ENCODE measurements at regions not wholly inside any gene's neighbourhood (a gene's known extent, or its start where the extent isn't known, plus 50 kb on each side); places are given as distances from the start of the nearest gene placed in this dataset.

- Histone ChIP-seq H3K27ac (ENCODE audit: low read depth) (no peak overlapping the region), H3K4me3 (ENCODE audit: low read depth, low read length) (no peak overlapping the region), H3K36me3 (ENCODE audit: insufficient read depth) (no peaks in the 10 kb centered on the region), H3K4me1 (ENCODE audit: insufficient read depth) (no peaks in the 10 kb centered on the region)
- WGBS, result 52% methylated on average over 7 of the region's 7 CpGs
- no peak for DNase-seq (ENCODE audit: extremely low spot score)
Observed at GRCh38 chr13:53160211-53160610, 131.6 kb downstream of the OLFM4 start.

GRCh38 chr13:53161251-53161650 is 132.6 kb downstream of the OLFM4 start:
- Histone ChIP-seq H3K27ac (ENCODE audit: low read depth) (no peak overlapping the region), H3K4me3 (ENCODE audit: low read depth, low read length) (no peak overlapping the region), H3K36me3 (ENCODE audit: insufficient read depth) (no peaks in the 10 kb centered on the region), H3K4me1 (ENCODE audit: insufficient read depth) (no peaks in the 10 kb centered on the region)
- DNase-seq (ENCODE audit: extremely low spot score), result no peak
- WGBS, result 64% methylated on average over 1 of the region's 1 CpG

DNA sequence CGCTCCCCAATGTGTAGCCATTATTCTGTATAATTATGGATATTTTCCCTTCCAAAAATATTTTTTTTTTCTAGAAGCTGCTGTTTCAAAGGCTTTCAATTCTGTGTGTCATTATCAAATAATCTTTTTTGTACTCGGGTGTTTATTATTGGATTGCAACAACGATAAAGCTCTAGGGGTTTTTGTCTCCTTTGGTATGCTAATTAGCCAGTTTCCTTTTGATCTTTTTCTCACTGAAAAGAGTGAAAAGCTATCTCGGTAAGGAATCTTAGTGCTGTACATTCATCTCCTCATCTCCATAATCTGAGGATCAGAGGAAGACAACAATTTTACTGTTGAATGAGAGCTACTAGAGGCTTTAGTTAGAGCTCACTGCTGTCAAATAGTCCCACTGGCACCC is 136.6 kb downstream of the OLFM4 start:
- WGBS, result 27% methylated on average over 4 of the region's 4 CpGs
- Histone ChIP-seq H3K4me1 (ENCODE audit: insufficient read depth) (no peaks in the 10 kb centered on the region), H3K27ac (ENCODE audit: low read depth) (no peak overlapping the region), H3K4me3 (ENCODE audit: low read depth, low read length) (no peak overlapping the region), H3K36me3 (ENCODE audit: insufficient read depth) (no peaks in the 10 kb centered on the region)
- no peak for DNase-seq (ENCODE audit: extremely low spot score)

DNA sequence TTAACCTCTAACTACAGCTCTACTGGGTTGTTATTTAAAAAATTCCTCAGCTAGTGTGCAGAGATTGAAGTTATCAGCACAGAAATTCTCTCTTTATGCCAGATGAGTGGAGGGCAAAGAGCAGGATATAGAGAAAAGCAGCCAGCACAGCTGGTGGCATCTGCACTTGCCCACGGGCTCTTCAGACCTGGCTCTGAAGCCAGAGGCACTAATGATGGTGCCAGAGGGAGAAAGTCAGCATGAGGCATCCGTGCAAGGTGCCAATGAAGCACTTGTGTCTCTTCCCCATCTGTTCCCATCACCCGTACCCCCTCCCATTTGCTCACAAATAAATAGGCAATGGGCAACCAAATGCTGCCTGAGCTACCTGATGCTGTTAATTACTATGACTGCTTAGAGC is 138.9 kb downstream of the OLFM4 start:
- Histone ChIP-seq H3K4me1 (ENCODE audit: insufficient read depth) (no peaks in the 10 kb centered on the region), H3K27ac (ENCODE audit: low read depth) (no peak overlapping the region), H3K36me3 (ENCODE audit: insufficient read depth) (no peaks in the 10 kb centered on the region), H3K4me3 (ENCODE audit: low read depth, low read length) (no peak overlapping the region)
- 39% methylated on average over 3 of the region's 3 CpGs for WGBS
- no peak for DNase-seq (ENCODE audit: extremely low spot score)

DNA sequence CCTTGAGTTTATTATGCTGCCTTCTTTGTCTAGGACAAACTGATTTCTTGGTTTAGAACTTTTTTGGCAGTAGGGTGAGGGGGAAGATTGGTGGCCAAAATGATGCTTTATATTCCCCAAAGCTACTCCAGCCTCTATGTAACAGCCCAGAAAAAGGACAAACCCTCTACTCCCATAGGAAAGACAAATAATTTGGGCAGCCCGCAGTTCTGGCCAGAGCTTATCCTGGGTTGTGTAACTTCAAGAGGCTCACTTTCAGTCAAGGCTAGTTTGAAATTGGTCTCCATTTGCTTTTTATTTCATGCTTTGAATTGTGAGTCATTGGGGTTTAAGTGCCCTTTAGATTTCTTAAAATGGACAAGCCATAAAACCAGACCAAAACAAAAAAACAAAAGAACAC is 142.3 kb downstream of the OLFM4 start:
- no peak overlapping the region for H3K27ac ChIP-seq (ENCODE audit: low read depth)
- WGBS, result 73% methylated on average over 1 of the region's 1 CpG
- no peaks in the 10 kb centered on the region for H3K4me1 ChIP-seq (ENCODE audit: insufficient read depth)
- H3K4me3 ChIP-seq (ENCODE audit: low read depth, low read length), result no peak overlapping the region
- no peaks in the 10 kb centered on the region for H3K36me3 ChIP-seq (ENCODE audit: insufficient read depth)
- no peak for DNase-seq (ENCODE audit: extremely low spot score)

GRCh38 chr13:53174545-53174944 is 145.9 kb downstream of the OLFM4 start:
- Histone ChIP-seq H3K4me1 (ENCODE audit: insufficient read depth) (no peaks in the 10 kb centered on the region), H3K36me3 (ENCODE audit: insufficient read depth) (no peaks in the 10 kb centered on the region), H3K27ac (ENCODE audit: low read depth) (no peak overlapping the region), H3K4me3 (ENCODE audit: low read depth, low read length) (no peak overlapping the region)
- no peak for DNase-seq (ENCODE audit: extremely low spot score)
- WGBS, result 82% methylated on average over 2 of the region's 2 CpGs

DNA sequence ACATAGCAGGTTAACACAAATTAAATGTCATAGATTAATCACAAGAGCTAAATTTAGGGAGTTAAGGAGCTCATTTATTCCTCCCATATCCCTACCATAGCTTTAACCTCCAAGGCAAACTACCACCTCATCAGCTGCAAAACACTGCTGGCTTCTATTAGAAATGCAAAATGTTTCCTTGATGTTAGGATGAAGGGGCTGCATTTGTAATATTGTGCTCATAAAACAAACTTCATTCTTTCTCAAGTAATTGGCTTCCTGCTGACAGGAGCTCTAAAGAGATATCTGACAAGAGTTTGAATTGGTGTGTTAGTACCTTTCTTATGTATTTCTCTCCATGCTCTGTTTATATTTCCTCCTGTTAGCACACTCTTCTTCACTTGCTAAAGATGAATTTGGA is 152.1 kb downstream of the OLFM4 start:
- Histone ChIP-seq H3K4me1 (ENCODE audit: insufficient read depth) (no peaks in the 10 kb centered on the region), H3K36me3 (ENCODE audit: insufficient read depth) (no peaks in the 10 kb centered on the region), H3K4me3 (ENCODE audit: low read depth, low read length) (no peak overlapping the region), H3K27ac (ENCODE audit: low read depth) (no peak overlapping the region)
- DNase-seq (ENCODE audit: extremely low spot score), result no peak

- Histone ChIP-seq H3K4me3 (ENCODE audit: low read depth, low read length) (no peak overlapping the region), H3K4me1 (ENCODE audit: insufficient read depth) (no peaks in the 10 kb centered on the region), H3K27ac (ENCODE audit: low read depth) (no peak overlapping the region), H3K36me3 (ENCODE audit: insufficient read depth) (no peaks in the 10 kb centered on the region)
- no peak for DNase-seq (ENCODE audit: extremely low spot score)
- 45% methylated on average over 3 of the region's 3 CpGs for WGBS
Observed at GRCh38 chr13:53182724-53183123, 154.1 kb downstream of the OLFM4 start.

DNA sequence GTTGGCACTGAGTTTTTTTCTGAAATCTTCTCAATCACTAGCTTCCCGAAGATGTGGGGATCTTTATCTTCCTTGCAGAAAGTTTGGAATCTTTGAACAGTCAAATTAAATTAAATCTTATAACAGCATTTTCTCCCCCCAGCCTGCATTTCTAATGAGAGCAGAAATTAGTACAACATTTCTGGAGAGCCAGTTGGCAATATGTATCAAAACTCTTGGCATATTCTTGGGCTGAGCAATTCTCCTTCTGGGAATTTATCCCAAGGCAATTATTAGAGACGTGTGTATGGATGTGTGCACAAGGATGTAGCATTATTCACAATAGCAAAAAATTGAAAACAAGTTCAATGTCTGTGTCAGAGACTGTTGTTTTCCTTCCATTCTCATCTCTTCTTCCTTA is 159.5 kb downstream of the OLFM4 start:
- Histone ChIP-seq H3K27ac (ENCODE audit: low read depth) (no peak overlapping the region), H3K4me1 (ENCODE audit: insufficient read depth) (no peaks in the 10 kb centered on the region), H3K36me3 (ENCODE audit: insufficient read depth) (no peaks in the 10 kb centered on the region), H3K4me3 (ENCODE audit: low read depth, low read length) (no peak overlapping the region)
- 58% methylated on average over 2 of the region's 2 CpGs for WGBS
- DNase-seq (ENCODE audit: extremely low spot score), result no peak

DNA sequence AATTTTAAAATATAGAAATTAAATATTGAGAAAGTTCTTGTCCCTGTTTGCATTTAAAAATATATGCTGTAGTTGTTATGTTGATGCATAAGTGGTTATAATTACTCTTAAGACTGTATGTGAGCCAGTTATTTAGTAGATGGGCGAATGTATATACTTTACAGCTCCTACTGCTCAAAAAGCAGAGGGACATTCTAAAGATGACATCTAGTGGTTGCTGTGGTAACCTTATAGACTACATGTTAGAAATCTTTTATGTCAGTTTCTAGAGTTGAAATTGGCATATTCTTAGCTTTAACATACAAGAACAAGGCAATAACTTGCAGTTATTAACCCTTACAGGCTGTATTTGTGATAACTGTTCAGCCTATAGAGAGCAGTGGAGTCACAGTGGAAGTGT is 160.5 kb downstream of the OLFM4 start:
- no peaks in the 10 kb centered on the region for H3K4me1 ChIP-seq (ENCODE audit: insufficient read depth)
- no peak for DNase-seq (ENCODE audit: extremely low spot score)
- 55% methylated on average over 1 of the region's 1 CpG for WGBS
- H3K27ac ChIP-seq (ENCODE audit: low read depth), result no peak overlapping the region
- no peaks in the 10 kb centered on the region for H3K36me3 ChIP-seq (ENCODE audit: insufficient read depth)
- no peak overlapping the region for H3K4me3 ChIP-seq (ENCODE audit: low read depth, low read length)

DNA sequence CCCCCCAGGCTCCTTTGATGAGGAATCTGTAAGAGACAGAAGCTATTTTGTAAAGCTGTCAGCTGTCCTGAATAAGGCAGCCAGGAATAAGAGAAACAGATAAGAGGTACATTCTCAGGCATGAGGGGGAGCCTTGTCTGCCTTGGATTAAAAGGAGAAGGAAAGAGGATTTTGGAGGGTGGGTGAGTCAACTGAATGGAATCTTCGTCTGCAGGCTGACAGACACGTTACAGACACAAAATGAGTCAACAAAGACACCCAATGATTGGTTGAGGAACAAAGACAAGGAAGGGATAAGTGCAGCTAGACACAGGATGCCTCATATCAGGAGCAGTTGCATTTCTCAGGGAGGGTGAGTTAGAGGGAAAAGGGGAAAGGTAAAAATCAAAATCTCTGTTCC is 162.5 kb downstream of the OLFM4 start:
- Histone ChIP-seq H3K27ac (ENCODE audit: low read depth) (no peak overlapping the region), H3K36me3 (ENCODE audit: insufficient read depth) (no peaks in the 10 kb centered on the region), H3K4me3 (ENCODE audit: low read depth, low read length) (no peak overlapping the region), H3K4me1 (ENCODE audit: insufficient read depth) (no peaks in the 10 kb centered on the region)
- WGBS, result 2% methylated on average over 2 of the region's 2 CpGs
- no peak for DNase-seq (ENCODE audit: extremely low spot score)

GRCh38 chr13:53197424-53197823 is 168.8 kb downstream of the OLFM4 start:
- DNase-seq (ENCODE audit: extremely low spot score), result no peak
- Histone ChIP-seq H3K4me1 (ENCODE audit: insufficient read depth) (no peaks in the 10 kb centered on the region), H3K27ac (ENCODE audit: low read depth) (no peak overlapping the region), H3K36me3 (ENCODE audit: insufficient read depth) (no peaks in the 10 kb centered on the region), H3K4me3 (ENCODE audit: low read depth, low read length) (no peak overlapping the region)
- 44% methylated on average over 1 of the region's 1 CpG for whole genome bisulfite sequencing

- Histone ChIP-seq H3K27ac (ENCODE audit: low read depth) (no peak overlapping the region), H3K4me3 (ENCODE audit: low read depth, low read length) (no peak overlapping the region), H3K4me1 (ENCODE audit: insufficient read depth) (no peaks in the 10 kb centered on the region), H3K36me3 (ENCODE audit: insufficient read depth) (no peaks in the 10 kb centered on the region)
- 81% methylated on average over 1 of the region's 1 CpG for WGBS
- no peak for DNase-seq (ENCODE audit: extremely low spot score)
Observed at GRCh38 chr13:53198017-53198416, 169.4 kb downstream of the OLFM4 start.

DNA sequence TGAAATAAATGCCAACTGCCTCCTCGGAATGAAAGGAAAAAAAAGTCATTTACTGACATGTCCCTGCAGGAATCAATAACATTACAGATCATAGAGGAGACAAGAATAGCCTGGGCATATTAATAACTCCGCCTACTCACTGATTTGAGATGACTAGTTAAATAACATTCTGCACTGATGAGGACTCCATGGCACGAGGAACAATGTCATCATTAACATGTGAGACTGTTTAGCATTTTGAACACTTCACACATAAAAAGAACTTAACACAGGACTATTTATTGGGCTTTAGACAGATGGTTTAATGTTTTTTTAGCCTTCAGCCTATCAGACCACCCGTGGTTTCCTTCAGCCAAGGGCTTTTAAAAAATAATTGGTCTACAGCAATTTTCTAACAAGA is 170.1 kb downstream of the OLFM4 start:
- DNase-seq (ENCODE audit: extremely low spot score), result no peak
- H3K4me3 ChIP-seq (ENCODE audit: low read depth, low read length), result no peak overlapping the region
- 34% methylated on average over 4 of the region's 4 CpGs for WGBS
- H3K36me3 ChIP-seq (ENCODE audit: insufficient read depth), result no peaks in the 10 kb centered on the region
- H3K27ac ChIP-seq (ENCODE audit: low read depth), result no peak overlapping the region
- H3K4me1 ChIP-seq (ENCODE audit: insufficient read depth), result no peaks in the 10 kb centered on the region

DNA sequence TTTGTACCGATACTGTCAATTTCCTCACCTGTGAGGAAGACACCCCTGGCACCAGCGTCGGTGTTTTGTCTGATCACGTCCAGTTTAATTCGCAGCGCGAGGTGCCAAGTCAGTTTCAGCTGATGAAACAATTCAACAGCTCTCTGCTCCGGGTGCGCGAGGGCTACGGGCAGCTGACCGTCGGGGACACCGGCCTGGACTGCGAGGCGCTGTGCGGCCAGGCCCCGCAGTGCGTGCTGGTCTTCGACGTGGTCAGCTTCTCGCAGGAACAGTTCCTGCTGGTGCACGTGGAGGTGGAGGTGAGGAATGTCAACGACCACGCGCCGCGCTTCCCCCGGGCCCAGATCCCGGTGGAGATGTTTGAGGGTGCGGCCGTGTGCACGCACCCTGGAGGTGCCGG is 171.5 kb downstream of the OLFM4 start:
- Histone ChIP-seq H3K4me1 (ENCODE audit: insufficient read depth) (no peaks in the 10 kb centered on the region), H3K36me3 (ENCODE audit: insufficient read depth) (no peaks in the 10 kb centered on the region), H3K27ac (ENCODE audit: low read depth) (no peak overlapping the region), H3K4me3 (ENCODE audit: low read depth, low read length) (no peak overlapping the region)
- no peak for DNase-seq (ENCODE audit: extremely low spot score)
- WGBS, result 80% methylated on average over 34 of the region's 34 CpGs
